Mammary epithelial cell (primary cell): ENCODE measurements at regions not wholly inside any gene's neighbourhood (a gene's known extent, or its start where the extent isn't known, plus 50 kb on each side); places are given as distances from the start of the nearest gene placed in this dataset.

ENCODE experiments used
- CTCF ChIP-seq, 2 donors: IDR thresholded peaks in 1 of 2; conservative IDR thresholded peaks in 1 of 2; 2 replicates each; pipeline ENCODE4 v1.5.1; 2011 to 2012; ENCODE audit warnings: inconsistent platforms in 2 of 2, low read length in 2 of 2, mild to moderate bottlenecking in 2 of 2, control low read depth in 1 of 2, low read depth in 1 of 2; ENCODE audit not compliant: insufficient read depth in 1 of 2; ENCODE audit errors: extremely low read depth in 1 of 2
- EZH2 ChIP-seq: IDR thresholded peaks from 2 replicates; pipeline ENCODE4 v1.6.1; 2012; ENCODE audit warnings: low read length, inconsistent platforms, borderline replicate concordance

DNA sequence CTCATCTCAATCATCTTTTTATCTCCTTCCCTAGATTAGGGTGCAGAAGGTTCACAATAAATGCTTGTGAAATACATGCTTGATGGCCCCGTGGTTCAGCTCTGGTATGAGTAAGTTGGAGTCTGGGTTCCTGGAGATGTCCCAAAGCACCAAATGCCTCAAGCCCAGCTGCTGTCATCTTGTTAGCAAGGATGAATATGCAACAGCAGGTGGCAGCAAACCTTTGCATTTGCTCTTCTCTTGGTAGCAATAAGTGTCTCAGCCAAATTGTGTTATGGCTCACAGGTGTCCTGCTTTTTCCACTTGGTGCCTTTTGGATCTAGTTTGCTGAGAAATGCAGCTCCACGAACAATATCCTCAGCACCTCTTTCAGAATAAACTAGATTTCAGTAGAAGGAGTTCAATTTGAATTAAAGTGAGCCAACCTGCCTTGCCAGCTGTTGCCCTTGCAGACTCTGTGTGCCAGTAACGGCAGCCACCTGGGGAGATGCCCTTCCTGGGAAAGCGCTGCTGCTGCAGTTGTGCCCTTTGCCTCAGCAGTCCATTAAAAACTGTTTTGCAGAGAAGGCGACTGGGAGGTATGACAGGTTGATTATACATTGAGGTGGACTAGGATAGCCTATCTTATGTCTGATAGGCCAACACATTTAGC, 417.3 kb downstream of the SNAPC1 start:
- TF ChIP-seq CTCF (conservative IDR thresholded peaks at IDR 0.05 in 1 of 2, IDR thresholded peaks at IDR 0.05 in 1 of 2; ENCODE audit: extremely low read depth in 1 of 2, insufficient read depth in 1 of 2, low read depth in 1 of 2, low read length in 2 of 2) = peak; percentile 67 to 81
- TF ChIP-seq EZH2 = no peak
